ENCODE measurements at regions not wholly inside any gene's neighbourhood (a gene's known extent, or its start where the extent isn't known, plus 50 kb on each side); places are given as distances from the start of the nearest gene placed in this dataset.
"Not testable (repeated sequence)": the region's sequence is repeated elsewhere in the genome, so short reads cannot be mapped to it uniquely, and the experiment has no call there.

GRCh38 chrX:140019134-140019533 is 53.8 kb upstream of the CXorf66 start:
- TF ChIP-seq CTCF (IDR thresholded peaks at IDR 0.05 in 2 of 3, conservative IDR thresholded peaks at IDR 0.05 in 1 of 3; ENCODE audit: borderline replicate concordance in 1 of 3, insufficient read depth in 1 of 3, low read depth in 2 of 3, low read length in 2 of 3); POLR2AphosphoS5 (IDR thresholded peaks at IDR 0.05; ENCODE audit: low read depth, low read length); ZNF274 (IDR thresholded peaks at IDR 0.05; ENCODE audit: low read depth, low read length); ATF3 (IDR thresholded peaks at IDR 0.05); SRF (IDR thresholded peaks at IDR 0.05; ENCODE audit: low read depth); REST (IDR thresholded peaks at IDR 0.05; ENCODE audit: low read depth); CEBPB (IDR thresholded peaks at IDR 0.05; ENCODE audit: low read depth); MAX (IDR thresholded peaks at IDR 0.05); POLR2A (IDR thresholded peaks at IDR 0.05; ENCODE audit: borderline replicate concordance, extremely low read depth, insufficient read depth, insufficient read length): not testable (repeated sequence)

Measured in HCT116 (cell line).